Omental fat pad (tissue), 3 donors: ENCODE measurements at regions not wholly inside any gene's neighbourhood (a gene's known extent, or its start where the extent isn't known, plus 50 kb on each side); places are given as distances from the start of the nearest gene placed in this dataset.

Experiments used
- ATAC-seq: fragments of 150-250 bp; one replicate; pipeline ENCODE4 v1.9.1; 2016; ENCODE audit warnings: mild to moderate bottlenecking, moderate library complexity; ENCODE audit not compliant: low FRiP score
- DNase-seq: peaks from one replicate; pipeline ENCODE4 v3.0.0-alpha.2; 2019; ENCODE audit warnings: low spot score
- TF ChIP-seq, protein P1 (sequence below), 3 donors: fragments of 450-650 bp; IDR thresholded peaks; one replicate each; pipeline ENCODE4 v1.5.1; 2016 to 2017; ENCODE audit warnings: antibody characterized with exemption in 3 of 3, mild to moderate bottlenecking in 3 of 3, moderate library complexity in 2 of 3

DNA sequence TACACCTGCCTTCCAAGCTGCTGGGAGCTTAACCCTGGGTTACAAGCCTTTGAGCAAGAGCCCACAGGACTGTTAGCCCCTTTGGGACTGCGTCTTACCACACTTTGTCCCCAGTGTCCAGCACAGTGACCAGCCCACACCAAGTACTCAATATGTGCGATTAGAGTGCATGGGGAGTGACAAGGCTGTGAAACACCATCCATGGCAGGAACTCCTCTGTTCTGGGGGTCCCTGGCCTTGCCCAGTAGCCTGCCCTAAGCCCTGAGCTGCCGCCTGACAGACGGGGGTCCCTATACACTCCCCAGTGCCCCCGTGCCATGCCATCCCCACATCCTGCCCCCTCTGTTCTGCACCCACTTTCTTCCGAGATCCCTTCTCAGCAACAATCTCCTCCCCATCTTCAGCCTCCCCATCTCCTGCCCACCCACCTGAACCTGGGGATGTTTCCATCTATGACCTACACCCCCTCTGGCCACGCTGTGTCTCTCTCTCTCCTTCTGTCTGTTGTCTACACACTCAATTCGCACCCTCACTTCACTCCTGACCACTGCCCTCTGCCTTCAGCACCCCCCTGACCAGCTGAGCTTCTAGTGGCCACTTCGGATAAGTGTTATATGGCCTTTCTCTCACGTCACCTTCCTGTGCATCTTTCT lies 112.9 kb upstream of the SMURF2 start:
- no peak for ATAC-seq
- DNase-seq = no peak
- TF ChIP-seq, protein P1, sequence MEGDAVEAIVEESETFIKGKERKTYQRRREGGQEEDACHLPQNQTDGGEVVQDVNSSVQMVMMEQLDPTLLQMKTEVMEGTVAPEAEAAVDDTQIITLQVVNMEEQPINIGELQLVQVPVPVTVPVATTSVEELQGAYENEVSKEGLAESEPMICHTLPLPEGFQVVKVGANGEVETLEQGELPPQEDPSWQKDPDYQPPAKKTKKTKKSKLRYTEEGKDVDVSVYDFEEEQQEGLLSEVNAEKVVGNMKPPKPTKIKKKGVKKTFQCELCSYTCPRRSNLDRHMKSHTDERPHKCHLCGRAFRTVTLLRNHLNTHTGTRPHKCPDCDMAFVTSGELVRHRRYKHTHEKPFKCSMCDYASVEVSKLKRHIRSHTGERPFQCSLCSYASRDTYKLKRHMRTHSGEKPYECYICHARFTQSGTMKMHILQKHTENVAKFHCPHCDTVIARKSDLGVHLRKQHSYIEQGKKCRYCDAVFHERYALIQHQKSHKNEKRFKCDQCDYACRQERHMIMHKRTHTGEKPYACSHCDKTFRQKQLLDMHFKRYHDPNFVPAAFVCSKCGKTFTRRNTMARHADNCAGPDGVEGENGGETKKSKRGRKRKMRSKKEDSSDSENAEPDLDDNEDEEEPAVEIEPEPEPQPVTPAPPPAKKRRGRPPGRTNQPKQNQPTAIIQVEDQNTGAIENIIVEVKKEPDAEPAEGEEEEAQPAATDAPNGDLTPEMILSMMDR (IDR thresholded peaks at IDR 0.05) = no peak

DNA sequence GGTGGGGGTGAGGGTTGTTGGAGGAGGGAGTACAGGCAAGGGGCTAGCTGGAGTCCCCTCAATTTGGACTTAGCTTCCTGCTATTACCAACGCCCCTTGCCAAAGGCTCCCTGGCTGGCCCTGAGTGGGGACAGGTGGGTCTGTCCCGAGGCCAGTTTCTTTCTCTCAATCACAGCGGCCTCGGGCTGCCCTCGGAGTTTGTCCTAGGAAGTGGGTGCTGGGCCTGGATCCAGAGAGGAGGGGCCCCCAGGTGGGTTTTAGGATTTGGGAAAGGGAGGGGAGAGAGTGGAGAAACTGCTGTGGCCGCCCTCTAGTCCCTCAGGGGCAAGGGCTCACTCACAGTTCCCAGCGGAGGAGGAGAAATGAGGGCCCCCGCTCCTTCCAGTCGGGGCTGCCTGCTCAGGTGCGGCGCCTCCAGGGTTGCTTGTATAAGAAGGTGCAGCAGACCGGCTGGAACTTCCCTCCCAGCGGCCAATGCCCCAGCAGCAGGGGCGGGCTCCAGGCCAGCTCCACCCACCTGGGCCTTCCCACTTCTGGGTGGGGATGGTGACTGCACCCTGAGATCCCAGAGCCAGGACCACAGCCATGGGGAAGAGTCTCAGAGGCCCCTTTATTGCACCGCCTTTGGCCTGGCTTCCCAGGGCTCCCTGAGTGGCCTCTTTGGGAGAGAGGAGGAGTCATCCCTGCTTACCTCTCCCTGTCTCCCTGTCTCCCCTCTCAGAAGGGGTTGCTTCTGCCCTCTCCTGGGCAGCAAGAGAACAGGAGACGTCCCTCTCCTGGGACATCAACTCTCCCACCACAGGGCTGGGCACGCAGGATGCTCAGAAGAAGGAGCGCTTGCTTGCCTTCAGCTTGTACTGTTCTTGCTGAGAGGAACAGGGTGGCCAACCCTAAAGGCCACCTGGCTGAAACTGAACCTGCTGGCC lies 112.0 kb upstream of the SMURF2 start:
- ATAC-seq = no peak
- no peak for DNase-seq
- TF ChIP-seq, protein P1 (IDR thresholded peaks at IDR 0.05) = no peak

DNA sequence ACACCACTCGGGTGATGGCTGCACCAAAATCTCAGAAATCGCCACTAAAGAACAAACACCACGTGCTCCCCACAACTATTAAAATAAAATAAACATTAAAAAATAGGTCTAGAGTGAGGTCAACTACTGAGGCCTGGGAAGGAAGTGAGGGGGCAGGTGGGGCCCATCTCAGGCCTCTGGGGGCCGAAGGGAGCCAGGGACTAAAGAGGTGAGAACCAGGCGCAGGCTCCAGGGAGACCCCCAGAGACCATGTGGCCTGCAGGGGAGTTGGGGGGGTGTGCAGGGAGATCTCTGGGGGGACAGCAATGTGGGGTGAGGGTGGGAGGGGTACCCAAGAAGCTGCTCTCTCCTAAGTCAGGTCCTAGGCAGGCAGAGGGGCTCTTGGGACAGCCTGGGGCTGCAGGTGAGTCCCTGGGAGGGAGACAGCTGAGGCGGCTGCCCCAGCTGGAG lies 111.3 kb upstream of the SMURF2 start:
- TF ChIP-seq, protein P1 (IDR thresholded peaks at IDR 0.05) = no peak
- DNase-seq = no peak
- no peak for ATAC-seq

DNA sequence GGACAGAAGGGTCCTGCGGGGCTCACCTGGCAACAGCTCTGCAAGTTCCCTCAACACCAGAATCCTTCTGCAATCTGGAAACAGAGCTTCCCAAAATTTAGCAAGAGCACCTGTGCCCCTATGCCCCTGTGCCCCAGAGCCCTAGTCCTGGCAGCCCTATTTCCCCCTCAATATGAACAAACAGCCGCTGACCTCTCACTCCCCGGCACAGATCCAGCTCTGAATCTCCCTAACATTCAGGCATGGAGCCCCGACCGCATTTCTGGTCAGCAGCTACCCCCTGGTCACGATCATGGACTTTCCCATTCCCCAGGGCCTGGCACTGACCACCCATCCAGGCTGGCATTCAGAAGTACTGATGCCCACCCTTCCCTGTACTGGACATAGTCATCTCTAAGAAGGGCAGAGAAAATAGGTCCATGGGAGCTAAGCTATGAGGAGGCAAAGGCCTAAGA lies 110.8 kb upstream of the SMURF2 start:
- DNase-seq (no peak), ATAC-seq (no peak)

DNA sequence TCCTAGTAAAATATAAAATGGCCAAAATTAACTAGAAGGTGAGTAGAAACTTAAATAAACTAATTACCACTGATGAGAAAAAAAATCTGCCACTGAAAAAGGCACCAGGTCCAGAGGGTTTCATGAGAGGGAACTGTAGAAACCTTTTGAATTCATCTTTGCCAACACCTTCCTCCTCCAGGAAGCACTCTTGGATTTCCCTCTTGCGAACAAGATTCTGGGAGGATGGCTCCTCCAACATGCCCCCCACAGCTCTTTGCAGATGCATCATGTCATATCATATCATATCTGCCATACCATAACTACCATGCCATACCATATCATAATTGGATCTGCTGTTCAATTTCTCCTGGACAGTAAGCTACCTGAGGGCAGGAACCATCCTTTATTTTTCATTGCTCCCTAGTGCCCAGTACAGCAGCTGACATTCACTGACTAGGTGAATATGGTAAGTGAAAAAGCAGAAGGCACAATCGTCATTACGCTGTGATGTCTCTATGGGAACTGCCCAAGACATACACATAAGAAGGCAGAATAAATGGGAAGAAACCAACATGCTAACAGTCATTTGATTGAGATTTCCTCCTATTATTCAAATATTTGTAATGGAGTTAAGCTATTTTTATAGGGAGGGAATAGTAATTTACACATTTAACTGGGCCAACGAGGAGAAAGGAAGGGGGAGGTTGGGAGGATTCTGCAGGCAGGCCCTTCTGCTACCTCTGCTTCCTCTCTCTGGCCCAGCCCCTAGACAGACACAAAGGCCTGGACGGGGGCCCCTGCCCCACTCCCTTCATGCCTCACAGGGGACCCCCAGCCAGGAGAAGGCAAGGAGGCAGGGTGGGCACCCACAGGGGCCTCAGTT lies 110.1 kb upstream of the SMURF2 start:
- TF ChIP-seq, protein P1 (IDR thresholded peaks at IDR 0.05) = no peak
- ATAC-seq = no peak
- DNase-seq = no peak

More for the DNA sequence above, 110.8 kb upstream of the SMURF2 start:
- TF ChIP-seq, protein P1 (IDR thresholded peaks at IDR 0.05) = no peak

DNA sequence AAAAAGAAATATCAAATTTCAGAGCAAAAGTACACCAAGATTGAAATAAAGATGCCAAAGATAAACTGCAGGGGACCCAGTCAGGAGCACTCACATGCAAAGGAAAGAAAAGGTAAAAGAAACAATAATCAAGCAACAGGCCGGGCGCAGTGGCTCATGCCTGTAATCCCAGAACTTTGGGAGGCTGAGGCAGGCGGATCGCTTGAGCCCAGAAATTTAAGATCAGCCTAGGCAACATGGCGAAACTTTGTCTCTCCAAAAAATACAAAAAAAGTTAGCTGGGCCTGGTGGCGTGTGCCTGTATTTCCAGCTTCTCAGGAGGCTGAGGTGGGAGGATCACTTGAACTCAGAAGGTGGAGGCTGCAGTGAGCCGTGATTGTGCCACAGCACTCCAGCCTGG lies 107.6 kb upstream of the SMURF2 start:
- no peak for ATAC-seq
- TF ChIP-seq, protein P1 (IDR thresholded peaks at IDR 0.05) = no peak
- DNase-seq = no peak
